Body of pancreas (tissue), 4 donors: ENCODE measurements at regions not wholly inside any gene's neighbourhood (a gene's known extent, or its start where the extent isn't known, plus 50 kb on each side); places are given as distances from the start of the nearest gene placed in this dataset.

ENCODE experiments used
- POLR2A ChIP-seq, 3 donors: fragments of 450-650 bp; IDR thresholded peaks; one replicate each; pipeline ENCODE4 v1.6.1; 2016; ENCODE audit warnings: antibody characterized with exemption in 3 of 3, mild to moderate bottlenecking in 2 of 3
- TF ChIP-seq, protein P1 (sequence below), 7 experiments: fragments of 450-650 bp in 4 of 7; fragments of 200-600 bp in 3 of 7; sonication (generic) in 3 of 7; IDR thresholded peaks; one replicate each; pipeline ENCODE4 v1.5.1; 2016 to 2019; ENCODE audit warnings: antibody characterized with exemption in 7 of 7

DNA sequence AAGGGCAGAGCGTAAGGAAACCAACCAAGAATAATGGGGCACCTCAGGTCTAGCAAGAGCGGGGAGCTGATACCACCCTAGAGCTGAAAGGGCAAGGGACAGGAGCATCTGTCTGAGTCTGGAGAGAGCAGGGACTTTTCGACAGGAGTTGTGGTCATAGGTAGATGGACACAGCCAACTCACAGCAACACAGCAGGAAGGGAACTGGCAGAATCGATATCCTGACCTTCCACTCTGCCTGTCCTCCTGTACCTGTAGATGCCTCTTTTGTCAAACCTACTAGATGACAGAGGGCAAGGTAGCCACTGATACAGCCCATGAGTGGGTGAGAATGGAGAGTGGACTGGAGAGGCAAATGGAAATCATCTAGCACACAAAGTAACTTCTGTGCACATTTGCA, 247.2 kb upstream of the EGLN3 start:
- no peak for TF ChIP-seq POLR2A (IDR thresholded peaks at IDR 0.05)
- TF ChIP-seq, protein P1, sequence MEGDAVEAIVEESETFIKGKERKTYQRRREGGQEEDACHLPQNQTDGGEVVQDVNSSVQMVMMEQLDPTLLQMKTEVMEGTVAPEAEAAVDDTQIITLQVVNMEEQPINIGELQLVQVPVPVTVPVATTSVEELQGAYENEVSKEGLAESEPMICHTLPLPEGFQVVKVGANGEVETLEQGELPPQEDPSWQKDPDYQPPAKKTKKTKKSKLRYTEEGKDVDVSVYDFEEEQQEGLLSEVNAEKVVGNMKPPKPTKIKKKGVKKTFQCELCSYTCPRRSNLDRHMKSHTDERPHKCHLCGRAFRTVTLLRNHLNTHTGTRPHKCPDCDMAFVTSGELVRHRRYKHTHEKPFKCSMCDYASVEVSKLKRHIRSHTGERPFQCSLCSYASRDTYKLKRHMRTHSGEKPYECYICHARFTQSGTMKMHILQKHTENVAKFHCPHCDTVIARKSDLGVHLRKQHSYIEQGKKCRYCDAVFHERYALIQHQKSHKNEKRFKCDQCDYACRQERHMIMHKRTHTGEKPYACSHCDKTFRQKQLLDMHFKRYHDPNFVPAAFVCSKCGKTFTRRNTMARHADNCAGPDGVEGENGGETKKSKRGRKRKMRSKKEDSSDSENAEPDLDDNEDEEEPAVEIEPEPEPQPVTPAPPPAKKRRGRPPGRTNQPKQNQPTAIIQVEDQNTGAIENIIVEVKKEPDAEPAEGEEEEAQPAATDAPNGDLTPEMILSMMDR (IDR thresholded peaks at IDR 0.05): no peak
